ENCODE measurements at regions not wholly inside any gene's neighbourhood (a gene's known extent, or its start where the extent isn't known, plus 50 kb on each side); places are given as distances from the start of the nearest gene placed in this dataset.

DNA sequence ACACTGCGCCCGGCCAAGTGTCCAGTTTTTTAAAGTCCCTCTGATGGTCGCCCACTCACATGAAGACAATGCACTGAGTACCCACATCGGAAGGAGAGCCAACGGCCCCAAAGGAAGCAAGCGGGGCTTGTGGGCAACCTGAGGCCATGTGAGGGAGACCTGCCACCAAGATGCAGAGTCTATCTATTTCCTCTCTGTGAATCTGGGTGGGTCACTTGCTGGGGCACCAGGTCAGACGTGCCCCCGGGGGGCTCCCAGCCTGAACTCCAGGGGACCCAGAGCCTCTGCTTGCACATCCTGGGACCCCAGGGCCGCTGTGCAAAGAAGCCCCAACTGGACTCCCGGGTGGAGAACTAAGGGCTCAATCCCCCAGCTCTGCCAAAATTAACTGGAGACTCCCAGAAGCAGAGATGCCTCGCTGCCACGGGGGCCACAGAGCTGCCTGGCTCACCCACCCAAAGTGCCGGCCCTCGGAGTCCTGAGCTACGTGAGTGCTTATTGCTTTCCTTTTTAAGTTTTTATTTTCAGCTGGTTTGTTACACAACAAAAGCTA is 106.4 kb downstream of the BRD1 start:
- no peak for DNase-seq
- no peaks in the 10 kb centered on the region for H3K4me1 ChIP-seq (ENCODE audit: control insufficient read depth, insufficient read depth, low read length, poor library complexity, severe bottlenecking)
- H3K9me3 ChIP-seq (ENCODE audit: control insufficient read depth, low read length) = no peaks in the 10 kb centered on the region
- no peaks in the 10 kb centered on the region for H3K27me3 ChIP-seq (replicated peaks; ENCODE audit: control insufficient read depth, insufficient read depth, low read length, poor library complexity, severe bottlenecking)
- no peak overlapping the region for H3K4me3 ChIP-seq (ENCODE audit: insufficient read depth, low read depth, low read length, poor library complexity, severe bottlenecking)
- no peak overlapping the region for H3K27ac ChIP-seq (ENCODE audit: insufficient read depth, low read length, poor library complexity, severe bottlenecking)
- no peaks in the 10 kb centered on the region for H3K36me3 ChIP-seq (ENCODE audit: control insufficient read depth, insufficient read depth, low read length)

DNA sequence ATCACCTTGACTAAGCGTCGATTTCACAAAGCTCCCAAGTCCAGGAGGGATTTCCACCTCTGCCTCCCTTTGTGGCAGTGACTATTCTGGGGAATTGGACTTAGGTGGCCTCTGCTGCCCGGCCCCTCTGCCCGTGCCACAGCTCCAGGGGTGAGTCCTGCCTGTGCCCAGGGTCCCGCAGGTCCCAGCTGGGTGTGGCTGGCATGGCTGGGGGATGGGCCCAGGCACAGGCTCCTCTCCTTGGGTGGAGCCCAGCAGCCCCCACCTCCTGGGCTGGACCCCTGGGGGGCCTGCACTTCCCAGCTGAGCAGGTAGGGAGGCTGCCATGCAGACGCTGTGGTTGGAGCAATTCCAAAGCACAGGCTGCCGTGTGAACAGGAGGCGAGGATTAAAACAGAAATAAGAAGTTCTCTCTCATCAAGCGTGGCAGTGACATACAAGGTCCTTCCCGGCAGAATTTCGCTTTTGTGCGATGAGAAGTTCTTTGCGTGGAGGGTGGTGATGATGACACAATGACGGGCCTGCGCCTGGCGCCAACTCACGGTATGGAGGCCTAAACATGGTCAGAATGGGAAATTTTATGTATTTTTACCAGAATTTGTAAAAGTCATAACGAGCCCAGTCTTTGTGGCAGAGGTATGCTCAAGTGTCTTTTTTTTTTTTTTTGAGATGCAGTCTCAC is 107.3 kb downstream of the BRD1 start:
- Histone ChIP-seq H3K4me1 (ENCODE audit: control insufficient read depth, insufficient read depth, low read length, poor library complexity, severe bottlenecking) (no peaks in the 10 kb centered on the region), H3K27me3 (replicated peaks; ENCODE audit: control insufficient read depth, insufficient read depth, low read length, poor library complexity, severe bottlenecking) (no peaks in the 10 kb centered on the region), H3K36me3 (ENCODE audit: control insufficient read depth, insufficient read depth, low read length) (no peaks in the 10 kb centered on the region), H3K4me3 (ENCODE audit: insufficient read depth, low read depth, low read length, poor library complexity, severe bottlenecking) (no peak overlapping the region), H3K27ac (ENCODE audit: insufficient read depth, low read length, poor library complexity, severe bottlenecking) (no peak overlapping the region), H3K9me3 (ENCODE audit: control insufficient read depth, low read length) (no peaks in the 10 kb centered on the region)
- DNase-seq = no peak

DNA sequence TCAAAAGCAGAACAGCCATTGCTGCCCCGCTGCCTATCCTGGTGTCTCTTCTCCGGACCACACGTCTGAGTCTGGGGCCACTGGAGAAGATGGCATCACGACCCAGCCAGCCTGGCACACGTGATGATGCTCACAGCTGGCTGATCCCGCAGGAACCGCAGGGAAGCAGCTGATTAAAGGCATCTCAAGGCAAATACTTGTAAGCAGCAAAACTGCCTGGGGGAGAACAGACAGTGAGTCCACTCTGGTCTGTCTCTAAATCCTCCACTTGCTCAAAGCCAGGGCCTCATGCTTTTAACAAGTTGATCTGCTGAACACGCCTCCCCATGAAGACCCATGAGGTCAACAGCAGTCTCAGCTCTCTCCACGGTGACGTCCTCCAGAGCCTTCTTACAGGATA is 108.6 kb downstream of the BRD1 start:
- Histone ChIP-seq H3K36me3 (ENCODE audit: control insufficient read depth, insufficient read depth, low read length) (no peaks in the 10 kb centered on the region), H3K9me3 (ENCODE audit: control insufficient read depth, low read length) (no peaks in the 10 kb centered on the region), H3K27me3 (replicated peaks; ENCODE audit: control insufficient read depth, insufficient read depth, low read length, poor library complexity, severe bottlenecking) (no peaks in the 10 kb centered on the region), H3K4me1 (ENCODE audit: control insufficient read depth, insufficient read depth, low read length, poor library complexity, severe bottlenecking) (no peaks in the 10 kb centered on the region), H3K27ac (ENCODE audit: insufficient read depth, low read length, poor library complexity, severe bottlenecking) (no peak overlapping the region), H3K4me3 (ENCODE audit: insufficient read depth, low read depth, low read length, poor library complexity, severe bottlenecking) (no peak overlapping the region)
- DNase-seq = no peak

DNA sequence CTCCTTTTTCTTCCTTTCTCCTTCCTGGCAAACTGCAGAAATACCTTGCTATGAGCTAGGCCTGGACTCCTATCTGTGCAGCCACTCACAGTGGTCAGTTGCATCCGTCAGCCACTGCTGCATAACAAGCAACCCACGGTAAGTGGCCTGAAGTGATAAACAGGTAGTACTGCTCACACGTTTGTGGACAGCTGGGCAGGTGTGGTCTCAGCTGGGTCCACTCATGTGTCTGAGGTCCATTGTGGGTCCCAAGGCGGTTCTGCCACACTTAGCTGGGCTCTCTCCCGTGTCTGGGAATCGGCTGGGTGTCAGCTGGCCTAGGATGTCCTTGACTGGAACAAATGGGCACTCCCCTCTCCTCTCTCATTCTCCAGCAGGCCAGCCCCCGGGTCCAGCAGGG is 109.3 kb downstream of the BRD1 start:
- Histone ChIP-seq H3K27ac (ENCODE audit: insufficient read depth, low read length, poor library complexity, severe bottlenecking) (no peak overlapping the region), H3K9me3 (ENCODE audit: control insufficient read depth, low read length) (no peaks in the 10 kb centered on the region), H3K27me3 (replicated peaks; ENCODE audit: control insufficient read depth, insufficient read depth, low read length, poor library complexity, severe bottlenecking) (no peaks in the 10 kb centered on the region), H3K36me3 (ENCODE audit: control insufficient read depth, insufficient read depth, low read length) (no peaks in the 10 kb centered on the region), H3K4me1 (ENCODE audit: control insufficient read depth, insufficient read depth, low read length, poor library complexity, severe bottlenecking) (no peaks in the 10 kb centered on the region), H3K4me3 (ENCODE audit: insufficient read depth, low read depth, low read length, poor library complexity, severe bottlenecking) (no peak overlapping the region)
- DNase-seq = no peak

DNA sequence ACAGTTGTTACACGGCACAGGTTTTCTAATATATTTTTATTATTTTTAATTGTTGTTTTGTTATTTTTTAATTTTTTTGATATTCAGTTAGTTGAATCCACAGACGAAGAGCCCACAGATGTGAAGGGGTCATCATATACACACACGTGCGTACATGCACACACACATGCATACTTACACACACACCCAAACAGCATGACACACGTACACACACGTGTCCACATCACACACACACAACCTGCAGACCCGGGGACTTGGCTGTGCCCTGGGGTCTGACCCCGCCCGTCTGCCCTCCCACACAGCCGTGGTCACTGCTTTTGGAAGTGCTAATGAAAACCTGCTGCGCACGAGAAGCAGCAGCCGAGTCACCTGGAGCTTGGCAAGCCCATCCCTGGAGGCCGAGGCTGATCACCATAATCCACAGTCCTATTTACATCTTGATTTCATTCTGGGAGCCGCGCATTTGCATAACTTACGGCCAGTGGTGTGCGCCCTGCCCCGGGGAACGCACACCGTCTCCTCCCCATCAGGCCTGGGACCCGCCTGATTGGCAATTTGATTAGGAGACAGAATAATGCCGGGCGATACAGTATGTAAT is 110.3 kb downstream of the BRD1 start:
- Histone ChIP-seq H3K27ac (ENCODE audit: insufficient read depth, low read length, poor library complexity, severe bottlenecking) (no peak overlapping the region), H3K4me3 (ENCODE audit: insufficient read depth, low read depth, low read length, poor library complexity, severe bottlenecking) (no peak overlapping the region), H3K27me3 (replicated peaks; ENCODE audit: control insufficient read depth, insufficient read depth, low read length, poor library complexity, severe bottlenecking) (peaks cover 1% of the 10 kb centered on the region), H3K9me3 (ENCODE audit: control insufficient read depth, low read length) (no peaks in the 10 kb centered on the region), H3K36me3 (ENCODE audit: control insufficient read depth, insufficient read depth, low read length) (no peaks in the 10 kb centered on the region), H3K4me1 (ENCODE audit: control insufficient read depth, insufficient read depth, low read length, poor library complexity, severe bottlenecking) (no peaks in the 10 kb centered on the region)
- DNase-seq = no peak

DNA sequence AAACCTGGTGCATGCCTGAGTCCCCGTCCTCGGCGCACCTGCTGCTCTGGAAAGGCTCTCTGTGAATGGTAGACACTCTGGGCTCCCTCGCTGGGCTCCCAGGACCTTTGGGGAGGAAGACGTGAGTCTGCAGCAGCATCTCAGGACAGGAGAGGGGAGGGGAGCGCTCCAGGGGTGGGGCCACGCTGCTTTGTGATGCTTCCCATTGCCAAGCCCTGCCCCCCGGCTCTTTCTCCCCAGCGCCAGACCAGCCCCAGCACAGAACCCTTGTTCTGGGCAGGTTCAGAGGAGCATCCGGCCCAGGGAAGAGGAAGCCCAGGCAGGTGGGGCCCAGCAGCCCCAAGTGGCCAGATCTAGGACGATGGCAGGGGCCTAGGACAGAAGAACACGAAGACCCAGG is 111.2 kb downstream of the BRD1 start:
- no peak for DNase-seq
- H3K27ac ChIP-seq (ENCODE audit: insufficient read depth, low read length, poor library complexity, severe bottlenecking) = no peak overlapping the region
- no peak overlapping the region for H3K4me3 ChIP-seq (ENCODE audit: insufficient read depth, low read depth, low read length, poor library complexity, severe bottlenecking)
- H3K9me3 ChIP-seq (ENCODE audit: control insufficient read depth, low read length) = no peaks in the 10 kb centered on the region
- no peaks in the 10 kb centered on the region for H3K4me1 ChIP-seq (ENCODE audit: control insufficient read depth, insufficient read depth, low read length, poor library complexity, severe bottlenecking)
- no peaks in the 10 kb centered on the region for H3K36me3 ChIP-seq (ENCODE audit: control insufficient read depth, insufficient read depth, low read length)
- H3K27me3 ChIP-seq (replicated peaks; ENCODE audit: control insufficient read depth, insufficient read depth, low read length, poor library complexity, severe bottlenecking) = peaks cover 4% of the 10 kb centered on the region

DNA sequence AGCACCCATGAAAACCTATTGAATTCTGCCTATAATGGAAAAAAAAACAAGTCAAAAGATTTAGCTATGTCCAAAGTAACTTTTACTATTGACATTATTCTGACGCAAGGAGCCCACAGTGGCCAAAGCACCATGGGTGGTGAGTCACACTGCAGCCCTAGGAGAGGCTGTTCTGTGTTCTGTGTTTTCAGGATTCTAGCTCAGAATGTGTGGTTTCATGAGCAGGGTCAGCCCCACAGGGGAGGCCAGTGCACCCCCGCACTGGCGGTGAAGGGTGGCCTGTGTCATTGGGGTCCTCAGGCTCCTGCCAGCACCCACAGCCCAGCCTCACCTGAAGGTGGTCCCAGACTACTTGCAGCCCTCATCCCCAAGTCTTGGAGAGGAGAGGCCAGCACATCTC is 112.2 kb downstream of the BRD1 start:
- no peak overlapping the region for H3K27ac ChIP-seq (ENCODE audit: insufficient read depth, low read length, poor library complexity, severe bottlenecking)
- no peak overlapping the region for H3K4me3 ChIP-seq (ENCODE audit: insufficient read depth, low read depth, low read length, poor library complexity, severe bottlenecking)
- H3K9me3 ChIP-seq (ENCODE audit: control insufficient read depth, low read length) = no peaks in the 10 kb centered on the region
- H3K27me3 ChIP-seq (replicated peaks; ENCODE audit: control insufficient read depth, insufficient read depth, low read length, poor library complexity, severe bottlenecking) = peaks cover 6% of the 10 kb centered on the region
- no peaks in the 10 kb centered on the region for H3K4me1 ChIP-seq (ENCODE audit: control insufficient read depth, insufficient read depth, low read length, poor library complexity, severe bottlenecking)
- H3K36me3 ChIP-seq (ENCODE audit: control insufficient read depth, insufficient read depth, low read length) = no peaks in the 10 kb centered on the region
- no peak for DNase-seq

DNA sequence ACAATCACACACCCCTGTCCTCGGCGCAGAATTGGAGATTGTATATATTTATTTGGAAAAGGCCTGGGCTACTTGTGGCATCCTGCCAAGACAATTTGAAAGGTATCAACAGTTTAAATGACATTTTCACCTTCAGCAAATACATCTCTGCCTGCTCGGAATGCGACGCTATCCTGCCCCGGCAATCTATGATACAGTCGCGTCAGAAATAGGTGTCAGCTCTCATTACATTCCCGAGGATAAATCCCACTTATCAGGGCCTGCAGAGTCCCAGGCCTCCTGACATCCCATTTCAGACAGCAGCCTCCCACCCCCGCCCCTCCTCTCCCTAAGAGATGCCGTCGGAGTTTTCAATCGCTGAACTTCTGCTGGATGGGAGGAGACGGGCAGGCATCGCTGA is 114.7 kb downstream of the BRD1 start:
- no peak for DNase-seq
- H3K9me3 ChIP-seq (ENCODE audit: control insufficient read depth, low read length) = no peaks in the 10 kb centered on the region
- no peak overlapping the region for H3K4me3 ChIP-seq (ENCODE audit: insufficient read depth, low read depth, low read length, poor library complexity, severe bottlenecking)
- H3K27ac ChIP-seq (ENCODE audit: insufficient read depth, low read length, poor library complexity, severe bottlenecking) = no peak overlapping the region
- H3K36me3 ChIP-seq (ENCODE audit: control insufficient read depth, insufficient read depth, low read length) = no peaks in the 10 kb centered on the region
- H3K27me3 ChIP-seq (replicated peaks; ENCODE audit: control insufficient read depth, insufficient read depth, low read length, poor library complexity, severe bottlenecking) = peaks cover 17% of the 10 kb centered on the region
- no peaks in the 10 kb centered on the region for H3K4me1 ChIP-seq (ENCODE audit: control insufficient read depth, insufficient read depth, low read length, poor library complexity, severe bottlenecking)

DNA sequence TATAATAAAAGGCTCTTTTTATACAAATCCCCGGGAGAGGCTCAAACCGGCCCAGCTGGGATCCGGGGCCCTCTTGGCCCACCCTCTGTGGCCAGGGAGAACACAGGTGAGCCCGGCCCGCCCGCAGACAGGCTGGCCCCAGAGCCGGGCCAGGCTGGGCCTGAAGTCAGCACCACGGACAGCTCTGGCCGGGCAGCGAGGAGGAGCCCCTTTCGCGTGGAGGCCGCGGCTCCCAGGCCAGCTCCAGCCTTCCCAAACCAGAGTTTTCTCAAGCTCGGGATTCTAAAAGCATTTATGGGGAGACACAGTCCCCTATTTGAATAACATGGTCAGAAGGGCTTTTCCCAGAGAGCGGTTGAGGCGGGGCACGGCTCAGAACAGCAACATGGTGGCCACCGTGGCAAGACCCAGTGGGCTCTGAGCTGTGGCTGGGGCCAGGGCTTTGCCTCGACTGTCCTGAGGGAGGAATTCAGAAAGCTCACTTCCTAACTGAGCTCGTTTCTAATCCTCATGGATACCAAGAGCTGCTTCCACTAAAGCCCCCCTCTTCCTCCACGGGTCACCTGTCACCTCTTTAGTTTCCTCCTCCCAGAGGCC is 115.4 kb downstream of the BRD1 start:
- Histone ChIP-seq H3K27me3 (replicated peaks; ENCODE audit: control insufficient read depth, insufficient read depth, low read length, poor library complexity, severe bottlenecking) (peaks cover 17% of the 10 kb centered on the region), H3K4me3 (ENCODE audit: insufficient read depth, low read depth, low read length, poor library complexity, severe bottlenecking) (no peak overlapping the region), H3K9me3 (ENCODE audit: control insufficient read depth, low read length) (no peaks in the 10 kb centered on the region), H3K36me3 (ENCODE audit: control insufficient read depth, insufficient read depth, low read length) (no peaks in the 10 kb centered on the region), H3K4me1 (ENCODE audit: control insufficient read depth, insufficient read depth, low read length, poor library complexity, severe bottlenecking) (no peaks in the 10 kb centered on the region), H3K27ac (ENCODE audit: insufficient read depth, low read length, poor library complexity, severe bottlenecking) (no peak overlapping the region)
- no peak for DNase-seq

DNA sequence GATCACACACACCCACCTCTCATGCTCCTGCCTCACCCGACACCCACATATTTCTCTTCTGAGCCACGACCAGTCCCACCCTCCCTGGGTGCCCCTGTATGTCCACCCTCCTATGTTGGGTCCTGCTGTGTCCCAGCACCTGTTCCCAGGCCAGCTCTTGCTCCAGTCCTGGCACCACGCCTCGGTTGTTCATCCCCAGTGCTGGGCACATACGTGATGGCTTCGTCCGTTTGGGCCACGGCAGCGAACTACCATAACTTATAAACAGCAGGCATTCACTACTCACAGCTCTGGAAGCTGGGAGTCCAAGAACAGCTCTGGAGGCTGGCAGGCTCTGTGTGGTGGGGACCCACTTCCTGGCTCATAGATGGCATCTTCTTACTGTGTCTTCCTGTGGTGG is 116.9 kb downstream of the BRD1 start:
- H3K4me3 ChIP-seq (ENCODE audit: insufficient read depth, low read depth, low read length, poor library complexity, severe bottlenecking) = no peak overlapping the region
- H3K9me3 ChIP-seq (ENCODE audit: control insufficient read depth, low read length) = no peaks in the 10 kb centered on the region
- H3K4me1 ChIP-seq (ENCODE audit: control insufficient read depth, insufficient read depth, low read length, poor library complexity, severe bottlenecking) = no peaks in the 10 kb centered on the region
- H3K36me3 ChIP-seq (ENCODE audit: control insufficient read depth, insufficient read depth, low read length) = no peaks in the 10 kb centered on the region
- H3K27ac ChIP-seq (ENCODE audit: insufficient read depth, low read length, poor library complexity, severe bottlenecking) = no peak overlapping the region
- peaks cover 21% of the 10 kb centered on the region for H3K27me3 ChIP-seq (replicated peaks; ENCODE audit: control insufficient read depth, insufficient read depth, low read length, poor library complexity, severe bottlenecking)
- DNase-seq = no peak
